ENCODE measurements at regions not wholly inside any gene's neighbourhood (a gene's known extent, or its start where the extent isn't known, plus 50 kb on each side); places are given as distances from the start of the nearest gene placed in this dataset.

DNA sequence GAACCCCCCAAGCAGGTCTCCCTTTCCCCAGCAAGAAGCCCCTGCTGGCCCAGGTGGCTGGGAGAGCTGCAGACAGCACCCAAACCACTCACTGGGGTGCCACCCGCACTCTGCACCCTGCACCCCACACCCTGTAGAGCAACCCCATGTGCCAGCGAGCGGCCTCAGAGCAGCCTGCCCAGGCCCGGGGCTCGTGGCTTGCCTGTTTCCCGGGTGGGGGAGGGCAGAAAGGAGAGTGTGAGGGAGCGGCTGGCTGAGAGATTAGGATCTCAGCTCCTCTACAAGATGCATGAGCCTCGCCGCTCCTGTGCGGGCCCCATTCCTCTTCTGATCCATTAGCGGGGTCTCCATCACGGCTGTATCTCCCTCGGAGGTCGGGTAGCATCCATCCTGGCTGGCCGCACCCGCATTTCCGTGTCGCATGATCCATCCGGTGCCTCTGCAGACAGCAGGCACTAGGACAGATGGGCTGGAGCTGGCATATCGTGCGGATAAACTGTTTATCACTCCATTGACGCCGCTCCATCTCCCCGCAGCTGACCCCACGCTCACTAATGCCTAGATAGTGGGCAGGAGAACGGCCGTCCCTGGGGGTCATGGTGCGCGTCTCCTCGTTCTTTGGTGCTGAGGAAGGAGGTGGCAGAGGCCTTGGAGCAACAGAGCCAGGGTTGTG, 54.4 kb downstream of the MRPL36 start:
- peak; percentile 67 for DNase-seq (ENCODE audit: extremely low spot score, unreplicated experiment)
- Mint-ChIP-seq H3K27ac (no peak overlapping the region), H3K27me3 (peaks cover 9% of the 10 kb centered on the region), H3K9me3 (peaks cover 10% of the 10 kb centered on the region), H3K4me3 (no peak overlapping the region), H3K4me1 (ENCODE audit: unreplicated experiment) (no peaks in the 10 kb centered on the region), H3K36me3 (peaks cover 4% of the 10 kb centered on the region)
- TF ChIP-seq, protein P1, sequence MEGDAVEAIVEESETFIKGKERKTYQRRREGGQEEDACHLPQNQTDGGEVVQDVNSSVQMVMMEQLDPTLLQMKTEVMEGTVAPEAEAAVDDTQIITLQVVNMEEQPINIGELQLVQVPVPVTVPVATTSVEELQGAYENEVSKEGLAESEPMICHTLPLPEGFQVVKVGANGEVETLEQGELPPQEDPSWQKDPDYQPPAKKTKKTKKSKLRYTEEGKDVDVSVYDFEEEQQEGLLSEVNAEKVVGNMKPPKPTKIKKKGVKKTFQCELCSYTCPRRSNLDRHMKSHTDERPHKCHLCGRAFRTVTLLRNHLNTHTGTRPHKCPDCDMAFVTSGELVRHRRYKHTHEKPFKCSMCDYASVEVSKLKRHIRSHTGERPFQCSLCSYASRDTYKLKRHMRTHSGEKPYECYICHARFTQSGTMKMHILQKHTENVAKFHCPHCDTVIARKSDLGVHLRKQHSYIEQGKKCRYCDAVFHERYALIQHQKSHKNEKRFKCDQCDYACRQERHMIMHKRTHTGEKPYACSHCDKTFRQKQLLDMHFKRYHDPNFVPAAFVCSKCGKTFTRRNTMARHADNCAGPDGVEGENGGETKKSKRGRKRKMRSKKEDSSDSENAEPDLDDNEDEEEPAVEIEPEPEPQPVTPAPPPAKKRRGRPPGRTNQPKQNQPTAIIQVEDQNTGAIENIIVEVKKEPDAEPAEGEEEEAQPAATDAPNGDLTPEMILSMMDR (conservative IDR thresholded peaks at IDR 0.05) = no peak

DNA sequence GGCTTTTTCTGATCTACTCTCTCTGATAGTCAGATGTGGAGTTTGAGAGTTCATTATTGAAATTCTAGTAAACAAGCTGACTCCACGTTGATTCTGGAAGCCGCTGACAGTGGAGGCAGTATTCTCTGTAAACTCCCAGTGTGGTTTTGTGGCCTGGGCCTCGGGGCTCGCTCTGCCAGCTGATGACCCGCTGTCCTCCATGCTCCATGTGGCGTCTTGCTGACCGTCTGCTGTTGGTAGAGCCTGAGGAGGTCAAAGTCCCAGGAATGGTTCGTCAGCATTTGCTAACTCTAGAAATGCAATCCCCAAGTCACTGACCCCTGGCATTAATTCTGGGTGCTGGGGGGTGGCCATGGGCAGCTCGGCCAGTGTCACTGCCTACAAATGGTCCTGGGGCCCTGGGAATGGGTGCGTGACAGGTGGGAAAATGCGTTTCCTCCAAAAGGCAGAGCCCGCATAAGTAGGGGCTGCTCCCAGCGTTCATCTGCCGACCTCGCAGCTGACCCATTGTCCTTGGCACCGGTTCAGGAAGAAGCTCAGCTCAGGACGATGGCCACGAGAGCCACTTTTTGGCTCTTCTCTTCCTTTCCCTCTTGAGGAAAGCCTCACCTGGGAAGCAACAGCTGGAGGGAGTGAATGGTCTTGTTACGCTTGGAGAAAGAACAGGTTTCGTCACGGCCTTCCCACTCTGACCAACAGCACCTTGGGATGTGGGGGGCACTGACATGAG, 55.1 kb downstream of the MRPL36 start:
- peaks cover 4% of the 10 kb centered on the region for H3K36me3 Mint-ChIP-seq
- H3K27me3 Mint-ChIP-seq = peaks cover 9% of the 10 kb centered on the region
- peaks cover 14% of the 10 kb centered on the region for H3K9me3 Mint-ChIP-seq
- H3K4me3 Mint-ChIP-seq = no peak overlapping the region
- no peaks in the 10 kb centered on the region for H3K4me1 Mint-ChIP-seq (ENCODE audit: unreplicated experiment)
- H3K27ac Mint-ChIP-seq = no peak overlapping the region
- TF ChIP-seq, protein P1 (conservative IDR thresholded peaks at IDR 0.05) = no peak
- DNase-seq (ENCODE audit: extremely low spot score, unreplicated experiment) = peak; percentile 42

DNA sequence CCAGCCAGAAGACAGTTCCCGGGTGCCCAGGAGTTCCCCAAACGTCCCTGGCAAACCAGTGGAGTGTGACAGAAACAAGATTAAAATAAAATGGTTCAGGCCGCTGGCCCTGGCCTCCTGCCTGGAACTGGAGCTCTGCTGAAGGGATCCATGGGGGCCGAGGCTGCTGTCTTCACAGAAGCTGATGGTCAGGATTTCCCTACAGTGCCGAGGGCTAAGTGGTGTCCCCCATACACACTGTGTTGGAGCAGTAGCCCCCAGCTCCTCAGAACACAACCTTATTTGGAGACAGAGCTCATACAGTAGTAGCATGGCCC, 55.9 kb downstream of the MRPL36 start:
- H3K4me1 Mint-ChIP-seq (ENCODE audit: unreplicated experiment) = no peaks in the 10 kb centered on the region
- H3K9me3 Mint-ChIP-seq = peaks cover 14% of the 10 kb centered on the region
- peaks cover 4% of the 10 kb centered on the region for H3K36me3 Mint-ChIP-seq
- H3K27ac Mint-ChIP-seq = no peak overlapping the region
- H3K27me3 Mint-ChIP-seq = peaks cover 9% of the 10 kb centered on the region
- TF ChIP-seq, protein P1 (conservative IDR thresholded peaks at IDR 0.05) = no peak
- DNase-seq (ENCODE audit: extremely low spot score, unreplicated experiment) = no peak
- no peak overlapping the region for H3K4me3 Mint-ChIP-seq

DNA sequence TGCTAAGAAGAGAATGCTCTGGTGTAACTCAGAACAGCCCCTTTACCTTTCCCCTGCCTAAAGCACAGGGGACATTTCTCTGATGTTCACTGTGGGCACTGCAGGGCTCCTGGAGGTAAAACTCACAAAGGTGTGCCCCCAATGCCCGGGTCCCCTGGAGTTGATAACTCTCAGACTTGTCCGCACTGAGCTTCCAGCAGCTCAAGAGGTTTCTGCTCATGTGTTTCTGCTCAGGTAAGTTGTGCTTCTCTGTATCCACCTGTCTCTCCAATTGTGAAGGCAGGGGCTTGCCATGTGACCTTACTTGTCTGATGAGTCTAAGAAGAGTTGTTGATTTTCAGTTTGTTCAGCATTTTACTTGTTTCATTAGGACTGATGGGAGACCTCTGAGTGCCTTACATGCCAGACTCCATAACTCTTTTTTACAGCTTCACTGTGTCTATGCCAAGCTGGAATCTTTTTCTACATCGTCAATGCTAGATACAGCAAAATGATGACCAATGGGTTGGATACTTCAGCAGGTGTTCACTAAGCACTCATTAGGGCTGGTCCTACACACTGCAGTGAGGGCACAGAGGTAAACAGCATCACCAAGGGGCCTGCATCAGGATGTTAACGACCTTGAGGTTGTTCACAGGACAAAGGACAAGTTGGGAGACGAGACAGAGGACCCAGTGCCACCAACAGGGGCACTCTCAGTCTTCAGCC, 56.4 kb downstream of the MRPL36 start:
- no peak overlapping the region for H3K4me3 Mint-ChIP-seq
- H3K36me3 Mint-ChIP-seq = peaks cover 4% of the 10 kb centered on the region
- no peak for DNase-seq (ENCODE audit: extremely low spot score, unreplicated experiment)
- TF ChIP-seq, protein P1 (conservative IDR thresholded peaks at IDR 0.05) = no peak
- peak overlapping the region; percentile 23 for H3K27ac Mint-ChIP-seq
- H3K9me3 Mint-ChIP-seq = peaks cover 14% of the 10 kb centered on the region
- H3K4me1 Mint-ChIP-seq (ENCODE audit: unreplicated experiment) = no peaks in the 10 kb centered on the region
- peaks cover 8% of the 10 kb centered on the region for H3K27me3 Mint-ChIP-seq

DNA sequence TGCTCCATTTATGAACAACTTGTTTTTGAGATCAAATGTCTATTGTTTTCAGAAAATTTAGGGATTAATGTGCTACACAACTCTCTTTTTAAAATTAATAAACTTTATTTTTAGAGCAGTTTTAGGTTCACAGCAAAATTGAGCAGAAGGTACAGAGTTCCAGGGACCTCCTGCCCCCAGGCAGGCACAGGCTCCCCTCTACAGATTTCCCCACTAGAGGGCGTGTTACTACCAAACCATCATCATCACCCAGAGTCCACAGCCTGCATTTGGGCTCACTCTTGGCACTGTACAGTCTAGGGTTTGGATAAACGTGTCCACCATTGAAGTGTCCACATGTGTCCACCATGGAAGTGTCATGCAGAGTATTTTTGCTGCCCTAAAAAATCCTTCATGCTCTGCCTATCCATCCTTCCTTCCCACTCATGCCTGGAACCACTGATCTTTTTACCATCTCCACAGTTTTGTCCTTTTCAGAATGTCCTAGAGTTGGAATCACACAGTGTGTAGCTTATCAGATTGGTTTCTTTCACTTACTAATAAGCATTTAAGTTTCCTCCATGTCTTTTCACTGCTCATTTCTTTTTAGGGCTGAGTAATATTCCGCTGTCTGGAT, 61.7 kb downstream of the MRPL36 start:
- no peaks in the 10 kb centered on the region for H3K4me1 Mint-ChIP-seq (ENCODE audit: unreplicated experiment)
- H3K36me3 Mint-ChIP-seq = peaks cover 4% of the 10 kb centered on the region
- DNase-seq (ENCODE audit: extremely low spot score, unreplicated experiment) = no peak
- H3K27ac Mint-ChIP-seq = no peak overlapping the region
- peaks cover 14% of the 10 kb centered on the region for H3K9me3 Mint-ChIP-seq
- TF ChIP-seq, protein P1 (conservative IDR thresholded peaks at IDR 0.05) = peak; percentile 73
- H3K4me3 Mint-ChIP-seq = no peak overlapping the region
- peaks cover 22% of the 10 kb centered on the region for H3K27me3 Mint-ChIP-seq

Measured in type B pancreatic cell (in vitro differentiated cells).